Activated naive CD8-positive, alpha-beta T cell treated with anti-CD3 and anti-CD28 coated beads, Interleukin-2, amount 10 ng/mL, durations not matched to agents 7 days and 5 days (primary cell): ENCODE measurements at regions not wholly inside any gene's neighbourhood (a gene's known extent, or its start where the extent isn't known, plus 50 kb on each side); places are given as distances from the start of the nearest gene placed in this dataset.

Experiments used
- ATAC-seq: fragments of 150-1000 bp; cut with Tn5 transposase; one replicate; pipeline ENCODE4 v1.10.0; 2021; ENCODE audit warnings: low read depth, moderate library complexity
- POLR2A ChIA-PET: fragments of 350-600 bp; sonication (Branson Sonifier 250); formaldehyde crosslinking; loops from one replicate; lab custom pipeline; 2021; ENCODE audit warnings: antibody characterized with exemption; lab: Charles Lee
- DNase-seq: peaks from one replicate; pipeline ENCODE4 v3.0.0; 2021
- H3K27ac Mint-ChIP-seq: one replicate; pipeline ENCODE4 v1.8.0; 2022; ENCODE audit warnings: mild to moderate bottlenecking, mixed read lengths
- H3K27me3 Mint-ChIP-seq: one replicate; pipeline ENCODE4 v1.8.0; 2022; ENCODE audit warnings: mild to moderate bottlenecking, moderate library complexity, mixed read lengths
- H3K36me3 Mint-ChIP-seq: one replicate; pipeline ENCODE4 v1.8.0; 2021; ENCODE audit warnings: mild to moderate bottlenecking, mixed read lengths
- H3K4me1 Mint-ChIP-seq: one replicate; pipeline ENCODE4 v1.8.0; 2021; ENCODE audit warnings: mixed read lengths
- H3K4me3 Mint-ChIP-seq: one replicate; pipeline ENCODE4 v1.8.0; 2022; ENCODE audit warnings: mild to moderate bottlenecking, moderate library complexity, mixed read lengths
- H3K9me3 Mint-ChIP-seq: one replicate; pipeline ENCODE4 v1.8.0; 2021; ENCODE audit warnings: mixed read lengths

- ATAC-seq: no peak
- H3K36me3 Mint-ChIP-seq: no peaks in the 10 kb centered on the region
- H3K4me1 Mint-ChIP-seq: no peaks in the 10 kb centered on the region
- H3K27ac Mint-ChIP-seq: no peak overlapping the region
- peaks cover 6% of the 10 kb centered on the region for H3K27me3 Mint-ChIP-seq
- H3K4me3 Mint-ChIP-seq: no peak overlapping the region
- no peak for DNase-seq
- no peaks in the 10 kb centered on the region for H3K9me3 Mint-ChIP-seq
- POLR2A ChIA-PET: no interaction called here
Measured at GRCh38 chr4:71243091-71243833, 95.6 kb upstream of the SLC4A4 start.

- Mint-ChIP-seq H3K4me1 (no peaks in the 10 kb centered on the region), H3K27ac (no peak overlapping the region), H3K27me3 (peaks cover 9% of the 10 kb centered on the region), H3K36me3 (no peaks in the 10 kb centered on the region), H3K9me3 (no peaks in the 10 kb centered on the region), H3K4me3 (no peak overlapping the region)
- DNase-seq (no peak), ATAC-seq (no peak)
- POLR2A ChIA-PET: no interaction called here
Measured at GRCh38 chr4:71247706-71248105, 91.1 kb upstream of the SLC4A4 start.

- Mint-ChIP-seq H3K36me3 (no peaks in the 10 kb centered on the region), H3K4me1 (no peaks in the 10 kb centered on the region), H3K4me3 (no peak overlapping the region), H3K27me3 (peaks cover 9% of the 10 kb centered on the region), H3K27ac (no peak overlapping the region), H3K9me3 (no peaks in the 10 kb centered on the region)
- DNase-seq: no peak
- ATAC-seq: no peak
- POLR2A ChIA-PET: no interaction called here
Measured at GRCh38 chr4:71251261-71251660, 87.6 kb upstream of the SLC4A4 start.

DNA sequence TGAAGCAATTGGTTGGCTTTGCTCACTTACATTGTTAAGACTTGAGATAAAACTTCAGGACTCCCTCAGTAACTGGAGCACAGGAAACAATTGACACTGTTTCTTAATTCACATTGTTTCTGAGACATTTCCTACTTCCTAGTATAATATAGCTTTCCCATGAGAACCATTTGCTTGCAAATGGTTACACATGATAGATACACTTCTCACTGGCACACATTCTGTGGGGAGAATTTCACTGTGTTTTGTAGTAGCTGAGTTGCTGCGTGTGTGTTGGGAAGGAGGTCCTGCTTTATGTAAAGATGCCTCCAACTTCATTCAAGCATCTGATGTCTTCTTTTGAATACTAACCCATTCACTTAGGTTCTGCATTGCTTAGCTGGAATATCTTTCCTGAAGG is 85.3 kb upstream of the SLC4A4 start:
- POLR2A ChIA-PET: no interaction called here
- DNase-seq (no peak), ATAC-seq (no peak)
- Mint-ChIP-seq H3K27me3 (peaks cover 12% of the 10 kb centered on the region), H3K36me3 (no peaks in the 10 kb centered on the region), H3K9me3 (no peaks in the 10 kb centered on the region), H3K27ac (no peak overlapping the region), H3K4me1 (no peaks in the 10 kb centered on the region), H3K4me3 (no peak overlapping the region)

DNA sequence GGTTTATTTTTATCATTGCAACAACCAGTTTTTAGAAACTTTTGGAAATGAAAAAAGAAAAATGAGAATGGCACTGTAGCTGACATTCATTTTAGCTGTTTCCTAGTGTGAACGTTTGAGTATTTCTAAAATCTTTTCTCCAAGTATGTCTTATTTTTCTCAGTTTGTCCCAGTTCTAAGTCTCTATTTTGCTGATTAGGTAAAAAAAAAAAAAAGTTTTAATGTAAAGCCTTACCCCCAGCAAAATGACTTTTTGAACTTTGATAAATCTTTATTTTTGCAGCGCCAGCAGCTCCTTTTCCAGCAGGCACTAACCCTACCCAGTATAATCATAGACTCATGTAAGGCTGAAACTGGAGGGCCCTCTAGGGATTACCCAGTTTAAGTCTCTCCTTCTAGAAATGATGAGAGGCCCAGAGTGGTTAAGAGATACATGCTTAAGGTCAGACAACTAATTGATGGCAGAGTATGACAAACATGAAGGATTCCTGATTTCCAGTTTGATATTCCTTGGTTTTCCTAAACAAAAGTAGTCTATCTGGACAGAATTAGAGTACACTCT is 84.3 kb upstream of the SLC4A4 start:
- H3K4me1 Mint-ChIP-seq: no peaks in the 10 kb centered on the region
- no peak overlapping the region for H3K4me3 Mint-ChIP-seq
- no peak for DNase-seq
- ATAC-seq: no peak
- H3K27me3 Mint-ChIP-seq: peaks cover 12% of the 10 kb centered on the region
- POLR2A ChIA-PET: no interaction called here
- no peak overlapping the region for H3K27ac Mint-ChIP-seq
- H3K36me3 Mint-ChIP-seq: no peaks in the 10 kb centered on the region
- H3K9me3 Mint-ChIP-seq: no peaks in the 10 kb centered on the region

DNA sequence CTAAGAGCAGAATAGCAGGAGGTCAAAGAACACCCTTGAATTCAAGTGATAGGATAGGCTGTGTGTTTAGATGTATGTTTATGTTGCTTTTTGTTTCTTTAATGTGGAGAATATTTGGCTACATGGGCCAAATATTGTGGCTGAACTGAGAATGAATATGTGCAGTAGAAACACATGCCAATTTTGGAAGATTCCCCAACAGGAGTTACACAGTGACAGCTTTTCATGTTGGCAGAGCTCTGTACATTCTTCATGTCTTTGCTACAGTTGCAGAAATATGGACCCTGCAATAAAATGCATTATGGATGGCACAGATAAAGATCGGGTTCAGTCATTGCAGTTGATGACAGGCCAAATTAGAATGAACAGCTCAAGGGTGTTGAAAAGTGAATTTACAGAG is 82.8 kb upstream of the SLC4A4 start:
- no peak for DNase-seq
- H3K36me3 Mint-ChIP-seq: no peaks in the 10 kb centered on the region
- no peak for ATAC-seq
- POLR2A ChIA-PET: no interaction called here
- H3K4me1 Mint-ChIP-seq: no peaks in the 10 kb centered on the region
- no peaks in the 10 kb centered on the region for H3K9me3 Mint-ChIP-seq
- peaks cover 10% of the 10 kb centered on the region for H3K27me3 Mint-ChIP-seq
- no peak overlapping the region for H3K27ac Mint-ChIP-seq
- H3K4me3 Mint-ChIP-seq: no peak overlapping the region

DNA sequence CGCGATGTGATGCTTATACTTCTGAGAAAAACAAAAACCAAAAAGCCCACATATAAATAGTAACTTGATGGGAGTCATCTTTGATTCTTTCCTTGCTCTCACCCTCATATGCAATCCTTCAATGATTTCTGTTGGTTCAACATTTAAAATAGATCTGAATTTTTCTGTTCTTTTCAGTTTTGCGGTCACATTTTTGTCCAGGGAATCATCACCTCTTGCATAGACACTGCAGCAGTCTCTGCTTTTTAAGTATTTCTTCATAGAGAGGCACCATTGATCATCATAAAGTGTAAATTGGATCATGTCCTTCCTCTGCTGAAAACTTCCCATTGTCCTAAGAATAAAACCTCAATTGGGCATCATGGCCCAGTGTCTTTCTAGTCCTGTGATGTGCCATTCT is 81.1 kb upstream of the SLC4A4 start:
- ATAC-seq (no peak), DNase-seq (no peak)
- Mint-ChIP-seq H3K4me1 (peaks cover 6% of the 10 kb centered on the region), H3K4me3 (no peak overlapping the region), H3K27me3 (peaks cover 6% of the 10 kb centered on the region), H3K9me3 (no peaks in the 10 kb centered on the region), H3K27ac (no peak overlapping the region), H3K36me3 (no peaks in the 10 kb centered on the region)
- POLR2A ChIA-PET: no interaction called here

- peaks cover 6% of the 10 kb centered on the region for H3K27me3 Mint-ChIP-seq
- peaks cover 6% of the 10 kb centered on the region for H3K4me1 Mint-ChIP-seq
- no peak for DNase-seq
- no peaks in the 10 kb centered on the region for H3K9me3 Mint-ChIP-seq
- POLR2A ChIA-PET: no interaction called here
- ATAC-seq: no peak
- no peak overlapping the region for H3K4me3 Mint-ChIP-seq
- H3K27ac Mint-ChIP-seq: no peak overlapping the region
- no peaks in the 10 kb centered on the region for H3K36me3 Mint-ChIP-seq
Measured at GRCh38 chr4:71258323-71258722, 80.5 kb upstream of the SLC4A4 start.

GRCh38 chr4:71259280-71259679 is 79.5 kb upstream of the SLC4A4 start:
- no peak overlapping the region for H3K4me3 Mint-ChIP-seq
- POLR2A ChIA-PET: interaction anchor here (0.5 kb wide), 1 partner anchor 28 kb away, joined by 3 read pairs; no protein-coding TSS in a partner anchor
- DNase-seq (no peak), ATAC-seq (no peak)
- no peaks in the 10 kb centered on the region for H3K36me3 Mint-ChIP-seq
- peaks cover 6% of the 10 kb centered on the region for H3K27me3 Mint-ChIP-seq
- H3K27ac Mint-ChIP-seq: no peak overlapping the region
- H3K4me1 Mint-ChIP-seq: peaks cover 6% of the 10 kb centered on the region
- H3K9me3 Mint-ChIP-seq: no peaks in the 10 kb centered on the region

DNA sequence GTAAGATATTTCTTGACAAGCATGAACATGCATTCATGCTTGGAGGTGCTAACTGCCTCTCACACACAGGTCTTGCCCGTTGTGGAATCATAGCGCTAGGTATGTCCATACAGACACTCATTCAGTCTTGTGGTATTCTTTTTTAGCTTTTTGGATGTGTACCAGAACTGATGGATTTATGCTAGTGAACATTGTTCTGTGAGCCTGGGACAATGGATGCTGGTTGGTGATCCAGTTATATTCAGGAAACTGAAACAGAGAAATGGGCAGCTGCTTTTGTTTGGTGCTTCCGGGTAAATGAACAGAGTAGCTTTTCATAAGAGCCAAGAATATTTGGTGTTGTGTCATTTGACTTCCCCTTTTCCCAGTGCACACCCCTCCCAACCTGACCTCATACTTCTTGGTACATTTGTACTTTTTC is 78.9 kb upstream of the SLC4A4 start:
- Mint-ChIP-seq H3K9me3 (no peaks in the 10 kb centered on the region), H3K27me3 (peaks cover 6% of the 10 kb centered on the region), H3K4me3 (no peak overlapping the region), H3K36me3 (no peaks in the 10 kb centered on the region), H3K4me1 (peaks cover 6% of the 10 kb centered on the region), H3K27ac (no peak overlapping the region)
- ATAC-seq (no peak), DNase-seq (no peak)
- POLR2A ChIA-PET: interaction anchor here (0.6 kb wide), 1 partner anchor 303 kb away, joined by 3 read pairs; no protein-coding TSS in a partner anchor

DNA sequence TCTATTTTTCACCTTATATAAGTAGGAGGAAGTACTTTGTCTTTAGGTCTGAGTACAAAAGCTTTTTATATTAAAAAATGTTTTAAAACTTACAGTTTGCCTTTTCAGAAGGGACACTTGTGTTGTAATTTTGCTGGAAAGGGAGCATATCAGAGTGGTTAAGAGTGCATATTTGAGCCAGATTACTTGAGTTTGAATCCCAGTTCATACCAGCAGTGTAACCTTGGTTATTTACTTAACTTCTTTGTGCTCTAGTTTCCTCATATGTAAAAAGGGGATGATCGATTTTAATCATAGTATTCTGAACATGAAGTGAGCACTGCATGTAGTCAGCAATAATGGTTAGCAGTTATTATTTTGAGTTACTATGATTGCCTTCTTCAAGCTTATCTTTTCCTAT is 78.3 kb upstream of the SLC4A4 start:
- Mint-ChIP-seq H3K36me3 (no peaks in the 10 kb centered on the region), H3K4me3 (no peak overlapping the region), H3K9me3 (no peaks in the 10 kb centered on the region), H3K27me3 (peaks cover 6% of the 10 kb centered on the region), H3K27ac (no peak overlapping the region), H3K4me1 (peaks cover 6% of the 10 kb centered on the region)
- ATAC-seq (no peak), DNase-seq (no peak)
- POLR2A ChIA-PET: interaction anchor here (0.6 kb wide), 1 partner anchor 304 kb away, joined by 3 read pairs; no protein-coding TSS in a partner anchor

- POLR2A ChIA-PET: no interaction called here
- H3K36me3 Mint-ChIP-seq: no peaks in the 10 kb centered on the region
- ATAC-seq: no peak
- H3K9me3 Mint-ChIP-seq: no peaks in the 10 kb centered on the region
- no peak overlapping the region for H3K27ac Mint-ChIP-seq
- peaks cover 6% of the 10 kb centered on the region for H3K27me3 Mint-ChIP-seq
- H3K4me3 Mint-ChIP-seq: no peak overlapping the region
- DNase-seq: no peak
- H3K4me1 Mint-ChIP-seq: peaks cover 6% of the 10 kb centered on the region
Measured at GRCh38 chr4:71261001-71261400, 77.8 kb upstream of the SLC4A4 start.

- Mint-ChIP-seq H3K4me1 (peaks cover 6% of the 10 kb centered on the region), H3K36me3 (no peaks in the 10 kb centered on the region), H3K4me3 (peak overlapping the region; percentile 15), H3K27ac (peak overlapping the region; percentile 19), H3K9me3 (no peaks in the 10 kb centered on the region), H3K27me3 (peaks cover 6% of the 10 kb centered on the region)
- POLR2A ChIA-PET: no interaction called here
- DNase-seq (no peak), ATAC-seq (peak; percentile 65)
Measured at GRCh38 chr4:71261633-71262121, 77.1 kb upstream of the SLC4A4 start.

GRCh38 chr4:71262161-71262560 is 76.7 kb upstream of the SLC4A4 start:
- Mint-ChIP-seq H3K27me3 (peaks cover 6% of the 10 kb centered on the region), H3K27ac (no peak overlapping the region), H3K4me1 (peaks cover 6% of the 10 kb centered on the region), H3K9me3 (no peaks in the 10 kb centered on the region), H3K36me3 (no peaks in the 10 kb centered on the region), H3K4me3 (peak overlapping the region; percentile 15)
- DNase-seq (no peak), ATAC-seq (no peak)
- POLR2A ChIA-PET: no interaction called here
